Endothelial cell of umbilical vein (primary cell): ENCODE measurements at regions not wholly inside any gene's neighbourhood (a gene's known extent, or its start where the extent isn't known, plus 50 kb on each side); places are given as distances from the start of the nearest gene placed in this dataset.

Experiments
- BruUV-seq: library from RNA; stranded (reverse); fragments of 400-500 nt; replicated peaks from 2 replicates; lab custom pipeline; 2021; lab: Mats Ljungman, UMichigan
- CTCF ChIA-PET: fragments of 300-600, 350-600 bp; sonication (Branson Sonifier 250); formaldehyde crosslinking; loops from one replicate; lab custom pipeline; 2021; ENCODE audit warnings: antibody characterized with exemption, inconsistent platforms; lab: Charles Lee
- POLR2A ChIA-PET: fragments of 300-600, 350-600 bp; sonication (Branson Sonifier 250); formaldehyde crosslinking; loops from one replicate; lab custom pipeline; 2021; ENCODE audit warnings: antibody characterized with exemption, inconsistent platforms; lab: Charles Lee
- DNase-seq: peaks from one replicate; pipeline ENCODE4 v3.0.0-alpha.2; 2011; ENCODE audit warnings: low read depth, low spot score
- FAIRE-seq: peaks from 2 replicates; lab custom pipeline; 2011; peaks lifted over from hg19 to GRCh38; lab: Jason Lieb, UNC
- H2AFZ ChIP-seq: 2 replicates; pipeline ENCODE4 v1.6.0; 2012; ENCODE audit warnings: low read depth, low read length, control low read depth, inconsistent platforms
- H3K27ac ChIP-seq: 2 replicates; pipeline ENCODE4 v1.5.1; 2011; ENCODE audit warnings: low read depth, mild to moderate bottlenecking, control low read depth, low read length, moderate library complexity; ENCODE audit not compliant: insufficient read depth
- H3K27me3 ChIP-seq, 2 experiments: 2 replicates each; pipeline versions ENCODE4 v1.6.0 to v1.6.1; 2011; ENCODE audit warnings: low read length in 2 of 2, mixed read lengths in 1 of 2; ENCODE audit not compliant: control insufficient read depth in 2 of 2, insufficient read depth in 2 of 2
- H3K36me3 ChIP-seq, 2 experiments: 2 replicates in 1 of 2; 3 replicates in 1 of 2; pipeline ENCODE4 v1.5.1; 2011; ENCODE audit warnings: low read length in 2 of 2, mild to moderate bottlenecking in 1 of 2, moderate library complexity in 1 of 2; ENCODE audit not compliant: control insufficient read depth in 2 of 2, insufficient read depth in 2 of 2; ENCODE audit errors: extremely low read depth in 1 of 2
- H3K4me1 ChIP-seq: 3 replicates; pipeline ENCODE4 v1.5.1; 2011; ENCODE audit warnings: mild to moderate bottlenecking, low read length; ENCODE audit not compliant: control insufficient read depth, insufficient read depth; ENCODE audit errors: extremely low read depth
- H3K4me2 ChIP-seq: 2 replicates; pipeline ENCODE4 v1.6.1; 2011; ENCODE audit warnings: low read length, control low read depth, mixed read lengths; ENCODE audit not compliant: insufficient read depth
- H3K4me3 ChIP-seq, 3 experiments: fragments of 200-600 bp in 1 of 3; sonication (generic), shearing (Covaris generic) in 1 of 3; replicated peaks in 1 of 3; 2 replicates each; pipeline ENCODE4 v1.5.1; 2011 to 2016; ENCODE audit warnings: control low read depth in 3 of 3, low read length in 3 of 3, mild to moderate bottlenecking in 2 of 3, inconsistent platforms in 1 of 3, low read depth in 1 of 3, moderate library complexity in 1 of 3; ENCODE audit not compliant: insufficient read depth in 1 of 3
- H3K79me2 ChIP-seq: 2 replicates; pipeline ENCODE4 v1.6.0; 2012; ENCODE audit warnings: low read length, inconsistent platforms; ENCODE audit not compliant: control insufficient read depth, insufficient read depth
- H3K9ac ChIP-seq: replicated peaks from 2 replicates; pipeline ENCODE3; 2011; ENCODE audit warnings: low read length, control low read depth; ENCODE audit not compliant: insufficient read depth; ENCODE audit errors: extremely low read depth
- H3K9me1 ChIP-seq: replicated peaks from 3 replicates; pipeline ENCODE4 v1.6.0; 2011; ENCODE audit warnings: mild to moderate bottlenecking, low read length; ENCODE audit not compliant: control insufficient read depth, insufficient read depth; ENCODE audit errors: extremely low read depth
- H3K9me3 ChIP-seq: replicated peaks from 2 replicates; pipeline ENCODE4 v1.5.1; 2012; ENCODE audit warnings: low read length, inconsistent platforms; ENCODE audit not compliant: control insufficient read depth, insufficient read depth
- H4K20me1 ChIP-seq: replicated peaks from 2 replicates; pipeline ENCODE3; 2011; ENCODE audit warnings: mild to moderate bottlenecking, low read length; ENCODE audit not compliant: control insufficient read depth, insufficient read depth; ENCODE audit errors: extremely low read depth
- EZH2 ChIP-seq: IDR thresholded peaks from 2 replicates; pipeline ENCODE4 v1.6.1; 2012; ENCODE audit warnings: borderline replicate concordance, low read depth, mild to moderate bottlenecking, moderate library complexity, low read length, inconsistent platforms; ENCODE audit not compliant: severe bottlenecking
- FOS ChIP-seq: IDR thresholded peaks from 2 replicates; pipeline ENCODE4 v1.6.1; 2011; ENCODE audit warnings: mild to moderate bottlenecking, low read length, moderate library complexity, borderline replicate concordance; ENCODE audit not compliant: insufficient read depth
- GATA2 ChIP-seq: IDR thresholded peaks from 2 replicates; pipeline ENCODE4 v1.7.0; 2011; ENCODE audit warnings: low read depth, mild to moderate bottlenecking, moderate library complexity, mixed read lengths, low read length; ENCODE audit not compliant: insufficient read length, insufficient read depth
- JUN ChIP-seq: IDR thresholded peaks from 2 replicates; pipeline ENCODE4 v1.6.1; 2011; ENCODE audit warnings: borderline replicate concordance, low read depth; ENCODE audit not compliant: insufficient read length, insufficient read depth
- MYC ChIP-seq: IDR thresholded peaks from one replicate; pipeline ENCODE4 v1.6.1; 2011; ENCODE audit warnings: mild to moderate bottlenecking, low read depth, low read length
- POLR2A ChIP-seq: IDR thresholded peaks from 2 replicates; pipeline ENCODE4 v1.6.1; 2012; ENCODE audit warnings: low read depth, mild to moderate bottlenecking, control low read depth, low read length
- POLR2AphosphoS5 ChIP-seq: IDR thresholded peaks from 2 replicates; pipeline ENCODE4 v1.6.1; 2012; ENCODE audit warnings: low read depth, mild to moderate bottlenecking, control low read depth, low read length, moderate library complexity; ENCODE audit not compliant: insufficient read depth
- dilution Hi-C: fragments of 300-500 bp; cut with MboI; formaldehyde crosslinking; loops from one replicate; pipeline ENCODE4 v1.15.0; 2019; ENCODE audit warnings: low sequenced_read_pairs; ENCODE audit not compliant: extremely low pct_ligation_motif_present
- intact Hi-C: fragments of 100-400 bp; cut with micrococcal nuclease; formaldehyde crosslinking; loops from one replicate; pipeline ENCODE4 v1.10.0; 2022
- TF ChIP-seq, protein P1 (sequence below), 2 donors: IDR thresholded peaks; 1 replicate in 1 of 2; 2 replicates in 1 of 2; pipeline ENCODE4 v1.5.1; 2011; ENCODE audit warnings: low read length in 2 of 2, mild to moderate bottlenecking in 2 of 2, moderate library complexity in 2 of 2, control low read depth in 1 of 2, inconsistent platforms in 1 of 2, low read depth in 1 of 2; ENCODE audit not compliant: insufficient read depth in 1 of 2; ENCODE audit errors: extremely low read depth in 1 of 2
- TF ChIP-seq, protein P2 (sequence below): IDR thresholded peaks from 2 replicates; pipeline ENCODE4 v1.6.1; 2011; ENCODE audit not compliant: insufficient read depth, insufficient read length

DNA sequence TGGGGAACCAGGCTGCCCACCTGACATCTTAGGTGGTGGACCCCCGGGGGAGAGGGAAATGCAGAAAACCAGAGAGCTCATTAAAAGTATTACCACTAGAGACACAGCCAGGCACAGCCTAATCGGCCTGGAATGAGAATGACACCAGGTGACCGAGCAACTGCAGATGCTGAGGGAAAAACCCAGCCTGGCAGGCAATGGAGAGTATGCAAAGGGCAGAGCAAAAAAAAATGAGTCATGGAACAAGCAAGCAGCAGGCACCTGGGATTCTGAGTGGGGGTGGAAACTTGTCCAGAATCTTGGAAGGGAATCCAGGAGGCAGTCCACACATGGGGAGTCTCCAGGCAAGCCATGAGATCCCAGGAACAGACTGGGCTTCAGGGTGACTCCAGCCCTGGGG lies 183.7 kb upstream of the LRRN1 start:
- FAIRE-seq (no peak), DNase-seq (no peak)
- BruUV-seq, result no TSS peak
- no peaks in the 10 kb centered on the region for H3K4me1 ChIP-seq
- H3K9me1 ChIP-seq, result no peaks in the 10 kb centered on the region
- H4K20me1 ChIP-seq, result no peaks in the 10 kb centered on the region
- TF ChIP-seq MYC (no peak), POLR2AphosphoS5 (no peak), EZH2 (no peak), FOS (no peak), POLR2A (no peak), GATA2 (no peak), JUN (no peak)
- TF ChIP-seq, protein P1, sequence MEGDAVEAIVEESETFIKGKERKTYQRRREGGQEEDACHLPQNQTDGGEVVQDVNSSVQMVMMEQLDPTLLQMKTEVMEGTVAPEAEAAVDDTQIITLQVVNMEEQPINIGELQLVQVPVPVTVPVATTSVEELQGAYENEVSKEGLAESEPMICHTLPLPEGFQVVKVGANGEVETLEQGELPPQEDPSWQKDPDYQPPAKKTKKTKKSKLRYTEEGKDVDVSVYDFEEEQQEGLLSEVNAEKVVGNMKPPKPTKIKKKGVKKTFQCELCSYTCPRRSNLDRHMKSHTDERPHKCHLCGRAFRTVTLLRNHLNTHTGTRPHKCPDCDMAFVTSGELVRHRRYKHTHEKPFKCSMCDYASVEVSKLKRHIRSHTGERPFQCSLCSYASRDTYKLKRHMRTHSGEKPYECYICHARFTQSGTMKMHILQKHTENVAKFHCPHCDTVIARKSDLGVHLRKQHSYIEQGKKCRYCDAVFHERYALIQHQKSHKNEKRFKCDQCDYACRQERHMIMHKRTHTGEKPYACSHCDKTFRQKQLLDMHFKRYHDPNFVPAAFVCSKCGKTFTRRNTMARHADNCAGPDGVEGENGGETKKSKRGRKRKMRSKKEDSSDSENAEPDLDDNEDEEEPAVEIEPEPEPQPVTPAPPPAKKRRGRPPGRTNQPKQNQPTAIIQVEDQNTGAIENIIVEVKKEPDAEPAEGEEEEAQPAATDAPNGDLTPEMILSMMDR (IDR thresholded peaks at IDR 0.05; ENCODE audit: extremely low read depth in 1 of 2, insufficient read depth in 1 of 2, low read depth in 1 of 2, low read length in 2 of 2), result no peak
- TF ChIP-seq, protein P2, sequence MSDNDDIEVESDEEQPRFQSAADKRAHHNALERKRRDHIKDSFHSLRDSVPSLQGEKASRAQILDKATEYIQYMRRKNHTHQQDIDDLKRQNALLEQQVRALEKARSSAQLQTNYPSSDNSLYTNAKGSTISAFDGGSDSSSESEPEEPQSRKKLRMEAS, result no peak
- dilution Hi-C loops (no loop called here), intact Hi-C loops (no loop called here)
- H3K36me3 ChIP-seq, result no peaks in the 10 kb centered on the region
- H3K4me3 ChIP-seq, result no peak overlapping the region
- no peaks in the 10 kb centered on the region for H3K79me2 ChIP-seq
- H3K27me3 ChIP-seq, result no peaks in the 10 kb centered on the region
- no peak overlapping the region for H2AFZ ChIP-seq
- peaks cover 3% of the 10 kb centered on the region for H3K9me3 ChIP-seq
- H3K4me2 ChIP-seq, result no peak overlapping the region
- POLR2A ChIA-PET, result no interaction called here
- CTCF ChIA-PET, result no interaction called here
- no peak overlapping the region for H3K9ac ChIP-seq
- H3K27ac ChIP-seq, result no peak overlapping the region
